Stimulated activated naive B cell treated with anti-CD40 and anti-IgM and Interleukin-4, amounts not matched to agents 10 μg/mL and 1 μg/mL and 100 μg/mL, for 72 hours (primary cell): ENCODE measurements at regions not wholly inside any gene's neighbourhood (a gene's known extent, or its start where the extent isn't known, plus 50 kb on each side); places are given as distances from the start of the nearest gene placed in this dataset.

Experiments
- ATAC-seq, 2 donors: fragments of 150-1000 bp; cut with Tn5 transposase; replicated peaks; 2 replicates each; pipeline ENCODE4 v1.10.0; 2021; ENCODE audit warnings: moderate library complexity in 1 of 2
- DNase-seq: peaks from one replicate; pipeline ENCODE4 v3.0.0; 2021
- H3K27ac Mint-ChIP-seq: one replicate; pipeline ENCODE4 v1.8.0; 2022; ENCODE audit warnings: mild to moderate bottlenecking, mixed read lengths
- H3K27me3 Mint-ChIP-seq, 2 donors: one replicate each; pipeline ENCODE4 v1.8.0; 2022; ENCODE audit warnings: mixed read lengths in 2 of 2
- H3K36me3 Mint-ChIP-seq, 2 donors: one replicate each; pipeline ENCODE4 v1.8.0; 2022; ENCODE audit warnings: mixed read lengths in 2 of 2, mild to moderate bottlenecking in 1 of 2
- H3K4me1 Mint-ChIP-seq, 2 donors: one replicate each; pipeline ENCODE4 v1.8.0; 2022; ENCODE audit warnings: mixed read lengths in 2 of 2, mild to moderate bottlenecking in 1 of 2
- H3K4me3 Mint-ChIP-seq, 2 donors: one replicate each; pipeline ENCODE4 v1.8.0; 2022; ENCODE audit warnings: mild to moderate bottlenecking in 2 of 2, mixed read lengths in 2 of 2, moderate library complexity in 1 of 2
- H3K9me3 Mint-ChIP-seq, 2 donors: one replicate each; pipeline ENCODE4 v1.8.0; 2022; ENCODE audit warnings: mixed read lengths in 2 of 2, mild to moderate bottlenecking in 1 of 2

- Mint-ChIP-seq H3K4me1 (peaks cover 0 to 1% of the 10 kb centered on the region in 2 donors), H3K27me3 (no peaks in the 10 kb centered on the region), H3K36me3 (no peaks in the 10 kb centered on the region), H3K4me3 (no peak overlapping the region), H3K9me3 (peaks cover 0 to 4% of the 10 kb centered on the region in 2 donors), H3K27ac (no peak overlapping the region)
- DNase-seq (no peak), ATAC-seq (no peak)
Measured at GRCh38 chr10:10609379-10609955, 408.2 kb upstream of the CELF2 start.

GRCh38 chr10:10610171-10610570 is 407.5 kb upstream of the CELF2 start:
- Mint-ChIP-seq H3K4me1 (peaks cover 0 to 1% of the 10 kb centered on the region in 2 donors), H3K27ac (no peak overlapping the region), H3K27me3 (no peaks in the 10 kb centered on the region), H3K9me3 (peaks cover 0 to 1% of the 10 kb centered on the region in 2 donors), H3K36me3 (no peaks in the 10 kb centered on the region), H3K4me3 (no peak overlapping the region)
- DNase-seq (no peak), ATAC-seq (no peak)

- Mint-ChIP-seq H3K4me3 (no peak overlapping the region), H3K27me3 (no peaks in the 10 kb centered on the region), H3K27ac (no peak overlapping the region), H3K9me3 (peaks cover 0 to 1% of the 10 kb centered on the region in 2 donors), H3K36me3 (no peaks in the 10 kb centered on the region), H3K4me1 (peaks cover 0 to 1% of the 10 kb centered on the region in 2 donors)
- DNase-seq: no peak
- no peak for ATAC-seq
Measured at GRCh38 chr10:10612151-10612550, 405.5 kb upstream of the CELF2 start.

GRCh38 chr10:10613656-10614244 is 403.9 kb upstream of the CELF2 start:
- H3K27me3 Mint-ChIP-seq: no peaks in the 10 kb centered on the region
- H3K4me3 Mint-ChIP-seq: no peak overlapping the region
- H3K27ac Mint-ChIP-seq: no peak overlapping the region
- H3K36me3 Mint-ChIP-seq: no peaks in the 10 kb centered on the region
- no peak for ATAC-seq
- H3K4me1 Mint-ChIP-seq: peaks cover 0 to 1% of the 10 kb centered on the region in 2 donors
- H3K9me3 Mint-ChIP-seq: peaks cover 1 to 5% of the 10 kb centered on the region in 2 donors
- no peak for DNase-seq

- H3K27ac Mint-ChIP-seq: no peak overlapping the region
- H3K27me3 Mint-ChIP-seq: no peaks in the 10 kb centered on the region
- H3K4me1 Mint-ChIP-seq: no peaks in the 10 kb centered on the region
- H3K36me3 Mint-ChIP-seq: no peaks in the 10 kb centered on the region
- no peak for DNase-seq
- H3K9me3 Mint-ChIP-seq: peaks cover 0 to 5% of the 10 kb centered on the region in 2 donors
- no peak overlapping the region for H3K4me3 Mint-ChIP-seq
- ATAC-seq: no peak
Measured at GRCh38 chr10:10617686-10618085, 400.0 kb upstream of the CELF2 start.

- ATAC-seq (no peak), DNase-seq (no peak)
- no peaks in the 10 kb centered on the region for H3K4me1 Mint-ChIP-seq
- H3K36me3 Mint-ChIP-seq: no peaks in the 10 kb centered on the region
- peaks cover 0 to 5% of the 10 kb centered on the region in 2 donors for H3K9me3 Mint-ChIP-seq
- H3K4me3 Mint-ChIP-seq: no peak overlapping the region
- H3K27ac Mint-ChIP-seq: no peak overlapping the region
- no peaks in the 10 kb centered on the region for H3K27me3 Mint-ChIP-seq
Measured at GRCh38 chr10:10618139-10618538, 399.5 kb upstream of the CELF2 start.

GRCh38 chr10:10623958-10624566 is 393.6 kb upstream of the CELF2 start:
- H3K4me1 Mint-ChIP-seq: no peaks in the 10 kb centered on the region
- H3K27me3 Mint-ChIP-seq: no peaks in the 10 kb centered on the region
- no peaks in the 10 kb centered on the region for H3K36me3 Mint-ChIP-seq
- ATAC-seq: no peak
- no peak overlapping the region for H3K27ac Mint-ChIP-seq
- H3K9me3 Mint-ChIP-seq: no peaks in the 10 kb centered on the region
- H3K4me3 Mint-ChIP-seq: no peak overlapping the region
- DNase-seq: no peak

GRCh38 chr10:10624567-10624962 is 393.1 kb upstream of the CELF2 start:
- H3K27me3 Mint-ChIP-seq: no peaks in the 10 kb centered on the region
- ATAC-seq: no peak
- H3K36me3 Mint-ChIP-seq: no peaks in the 10 kb centered on the region
- DNase-seq: no peak
- no peak overlapping the region for H3K27ac Mint-ChIP-seq
- no peaks in the 10 kb centered on the region for H3K4me1 Mint-ChIP-seq
- no peak overlapping the region for H3K4me3 Mint-ChIP-seq
- no peaks in the 10 kb centered on the region for H3K9me3 Mint-ChIP-seq

GRCh38 chr10:10625491-10625890 is 392.2 kb upstream of the CELF2 start:
- H3K4me1 Mint-ChIP-seq: no peaks in the 10 kb centered on the region
- no peak overlapping the region for H3K4me3 Mint-ChIP-seq
- DNase-seq (no peak), ATAC-seq (no peak)
- no peaks in the 10 kb centered on the region for H3K9me3 Mint-ChIP-seq
- no peak overlapping the region for H3K27ac Mint-ChIP-seq
- no peaks in the 10 kb centered on the region for H3K27me3 Mint-ChIP-seq
- H3K36me3 Mint-ChIP-seq: no peaks in the 10 kb centered on the region

- H3K27me3 Mint-ChIP-seq: no peaks in the 10 kb centered on the region
- H3K9me3 Mint-ChIP-seq: no peaks in the 10 kb centered on the region
- H3K36me3 Mint-ChIP-seq: no peaks in the 10 kb centered on the region
- no peak for DNase-seq
- H3K4me1 Mint-ChIP-seq: no peaks in the 10 kb centered on the region
- no peak for ATAC-seq
- no peak overlapping the region for H3K27ac Mint-ChIP-seq
- H3K4me3 Mint-ChIP-seq: no peak overlapping the region
Measured at GRCh38 chr10:10626734-10627133, 390.9 kb upstream of the CELF2 start.

- Mint-ChIP-seq H3K36me3 (no peaks in the 10 kb centered on the region), H3K4me3 (no peak overlapping the region), H3K27ac (no peak overlapping the region), H3K9me3 (no peaks in the 10 kb centered on the region), H3K27me3 (no peaks in the 10 kb centered on the region), H3K4me1 (no peaks in the 10 kb centered on the region)
- ATAC-seq (no peak), DNase-seq (no peak)
Measured at GRCh38 chr10:10627414-10627813, 390.3 kb upstream of the CELF2 start.

GRCh38 chr10:10629512-10629911 is 388.2 kb upstream of the CELF2 start:
- no peaks in the 10 kb centered on the region for H3K9me3 Mint-ChIP-seq
- no peaks in the 10 kb centered on the region for H3K4me1 Mint-ChIP-seq
- ATAC-seq (no peak), DNase-seq (no peak)
- no peak overlapping the region for H3K4me3 Mint-ChIP-seq
- H3K36me3 Mint-ChIP-seq: no peaks in the 10 kb centered on the region
- no peak overlapping the region for H3K27ac Mint-ChIP-seq
- H3K27me3 Mint-ChIP-seq: no peaks in the 10 kb centered on the region

- no peak overlapping the region for H3K4me3 Mint-ChIP-seq
- DNase-seq (no peak), ATAC-seq (no peak)
- H3K27me3 Mint-ChIP-seq: no peaks in the 10 kb centered on the region
- no peaks in the 10 kb centered on the region for H3K36me3 Mint-ChIP-seq
- no peaks in the 10 kb centered on the region for H3K4me1 Mint-ChIP-seq
- no peaks in the 10 kb centered on the region for H3K9me3 Mint-ChIP-seq
- no peak overlapping the region for H3K27ac Mint-ChIP-seq
Measured at GRCh38 chr10:10630281-10630680, 387.4 kb upstream of the CELF2 start.

GRCh38 chr10:10630782-10631181 is 386.9 kb upstream of the CELF2 start:
- H3K27me3 Mint-ChIP-seq: no peaks in the 10 kb centered on the region
- H3K9me3 Mint-ChIP-seq: no peaks in the 10 kb centered on the region
- no peak for ATAC-seq
- no peaks in the 10 kb centered on the region for H3K36me3 Mint-ChIP-seq
- H3K4me3 Mint-ChIP-seq: no peak overlapping the region
- no peak for DNase-seq
- no peak overlapping the region for H3K27ac Mint-ChIP-seq
- H3K4me1 Mint-ChIP-seq: no peaks in the 10 kb centered on the region

- no peak for DNase-seq
- H3K4me1 Mint-ChIP-seq: no peaks in the 10 kb centered on the region
- peaks cover 4 to 21% of the 10 kb centered on the region in 2 donors for H3K27me3 Mint-ChIP-seq
- no peak for ATAC-seq
- no peaks in the 10 kb centered on the region for H3K36me3 Mint-ChIP-seq
- H3K4me3 Mint-ChIP-seq: no peak overlapping the region
- peaks cover 0 to 4% of the 10 kb centered on the region in 2 donors for H3K9me3 Mint-ChIP-seq
- H3K27ac Mint-ChIP-seq: no peak overlapping the region
Measured at GRCh38 chr10:10642189-10642588, 375.5 kb upstream of the CELF2 start.
